Astrocyte (in vitro differentiated cells and primary cell): ENCODE measurements at regions not wholly inside any gene's neighbourhood (a gene's known extent, or its start where the extent isn't known, plus 50 kb on each side); places are given as distances from the start of the nearest gene placed in this dataset.

ENCODE experiments used
- DNase-seq: peaks from one replicate; pipeline ENCODE4 v3.0.0-alpha.2; 2010; ENCODE audit warnings: low read depth
- FAIRE-seq: peaks from 2 replicates; lab custom pipeline; 2011; peaks lifted over from hg19 to GRCh38; lab: Jason Lieb, UNC
- H2AFZ ChIP-seq: 2 replicates; pipeline ENCODE4 v1.6.0; 2012; ENCODE audit warnings: low read depth, low read length, inconsistent platforms
- H3K27ac ChIP-seq: 2 replicates; pipeline ENCODE4 v1.5.1; 2011; ENCODE audit warnings: low read depth, low read length, inconsistent platforms
- H3K27me3 ChIP-seq: 2 replicates; pipeline ENCODE4 v1.6.0; 2011; ENCODE audit warnings: low read length, inconsistent platforms; ENCODE audit not compliant: insufficient read depth
- H3K36me3 ChIP-seq: 2 replicates; pipeline ENCODE4 v1.5.1; 2011; ENCODE audit warnings: low read length, inconsistent platforms; ENCODE audit not compliant: insufficient read depth
- H3K4me1 ChIP-seq: 2 replicates; pipeline ENCODE4 v1.5.1; 2011; ENCODE audit warnings: low read length, inconsistent platforms; ENCODE audit not compliant: insufficient read depth
- H3K4me2 ChIP-seq: 2 replicates; pipeline ENCODE4 v1.6.0; 2012; ENCODE audit warnings: low read length, inconsistent platforms
- H3K4me3 ChIP-seq: 2 replicates; pipeline ENCODE4 v1.5.1; 2011; ENCODE audit warnings: low read depth, mild to moderate bottlenecking, low read length, inconsistent platforms; ENCODE audit not compliant: insufficient read depth
- H3K79me2 ChIP-seq: 2 replicates; pipeline ENCODE4 v1.6.0; 2012; ENCODE audit warnings: mild to moderate bottlenecking, low read length, inconsistent platforms; ENCODE audit not compliant: insufficient read depth
- H3K9ac ChIP-seq: 2 replicates; pipeline ENCODE4 v1.6.0; 2012; ENCODE audit warnings: mild to moderate bottlenecking, low read length, inconsistent platforms
- H3K9me3 ChIP-seq: 2 replicates; pipeline ENCODE4 v1.5.1; 2012; ENCODE audit warnings: low read depth, mild to moderate bottlenecking, low read length, inconsistent platforms; ENCODE audit not compliant: insufficient read depth
- H4K20me1 ChIP-seq: 2 replicates; pipeline ENCODE4 v1.6.0; 2012; ENCODE audit warnings: low read length, inconsistent platforms; ENCODE audit not compliant: insufficient read depth
- H3K27ac Mint-ChIP-seq: one replicate; pipeline ENCODE4 v1.8.0; 2021; ENCODE audit warnings: mild to moderate bottlenecking, mixed read lengths; ENCODE audit not compliant: unreplicated experiment
- H3K27me3 Mint-ChIP-seq: one replicate; pipeline ENCODE4 v1.8.0; 2021; ENCODE audit warnings: low read depth, mixed read lengths; ENCODE audit not compliant: unreplicated experiment
- H3K36me3 Mint-ChIP-seq: one replicate; pipeline ENCODE4 v1.8.0; 2021; ENCODE audit warnings: low read depth, mixed read lengths; ENCODE audit not compliant: unreplicated experiment
- H3K4me1 Mint-ChIP-seq: one replicate; pipeline ENCODE4 v1.8.0; 2021; ENCODE audit warnings: low read depth, mixed read lengths; ENCODE audit not compliant: unreplicated experiment
- H3K4me3 Mint-ChIP-seq: one replicate; pipeline ENCODE4 v1.8.0; 2021; ENCODE audit warnings: mild to moderate bottlenecking, moderate library complexity, mixed read lengths; ENCODE audit not compliant: unreplicated experiment
- H3K9me3 Mint-ChIP-seq: one replicate; pipeline ENCODE4 v1.8.0; 2021; ENCODE audit warnings: mild to moderate bottlenecking, mixed read lengths; ENCODE audit not compliant: unreplicated experiment
- CTCF ChIP-seq: IDR thresholded peaks from 2 replicates; pipeline ENCODE4 v1.5.1; 2011; ENCODE audit warnings: low read depth, mild to moderate bottlenecking, inconsistent platforms, low read length, moderate library complexity; ENCODE audit not compliant: insufficient read depth
- EZH2 ChIP-seq: IDR thresholded peaks from 2 replicates; pipeline ENCODE4 v1.6.1; 2012; ENCODE audit warnings: mild to moderate bottlenecking, low read length, inconsistent platforms; ENCODE audit not compliant: insufficient read depth
- microRNA-seq: library from miRNA; unstranded; fragments of <30 nt; microRNA quantifications from one replicate; pipeline ENCODE4 v1.2.0, GENCODE V29; 2020

DNA sequence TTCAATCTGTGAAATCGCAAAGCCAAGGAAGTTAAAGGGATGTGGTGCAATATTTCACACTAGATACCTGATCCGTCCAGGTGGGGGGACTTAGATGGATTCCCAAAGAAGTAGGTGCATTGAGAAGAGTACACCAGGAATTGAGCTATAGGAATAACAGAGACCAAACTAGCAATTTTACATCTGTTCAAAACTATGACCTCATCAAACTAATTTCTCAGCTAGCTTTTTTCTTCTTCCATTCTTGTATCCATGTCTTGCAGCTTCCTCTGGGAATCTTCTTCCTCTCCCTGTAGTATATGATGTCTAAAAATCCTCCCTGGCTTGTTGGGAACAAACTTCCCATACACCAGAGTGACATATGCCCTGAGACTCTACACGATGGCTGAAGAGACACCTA is 51.0 kb upstream of the PTPN13 start:
- no peak overlapping the region for H3K9ac ChIP-seq
- TF ChIP-seq EZH2: no peak

GRCh38 chr4:86543560-86544309 is 50.4 kb upstream of the PTPN13 start:
- TF ChIP-seq CTCF (no peak), EZH2 (no peak)
- Histone ChIP-seq H3K9me3 (no peaks in the 10 kb centered on the region), H3K4me2 (peak overlapping the region; percentile 49), H3K9ac (peak overlapping the region; percentile 17), H4K20me1 (no peaks in the 10 kb centered on the region), H3K4me1 (peaks cover 4% of the 10 kb centered on the region), H3K36me3 (no peaks in the 10 kb centered on the region), H3K79me2 (no peaks in the 10 kb centered on the region), H3K27me3 (no peaks in the 10 kb centered on the region), H3K4me3 (no peak overlapping the region), H3K27ac (no peak overlapping the region), H2AFZ (no peak overlapping the region)
- FAIRE-seq (peak; percentile 45), DNase-seq (peak; percentile 89)
- H3K4me1 Mint-ChIP-seq: peaks cover 31% of the 10 kb centered on the region
- H3K9me3 Mint-ChIP-seq: no peaks in the 10 kb centered on the region
- no peaks in the 10 kb centered on the region for H3K36me3 Mint-ChIP-seq
- H3K27me3 Mint-ChIP-seq: no peaks in the 10 kb centered on the region
- H3K27ac Mint-ChIP-seq: peak overlapping the region; percentile 83
- H3K4me3 Mint-ChIP-seq: no peak overlapping the region

More for the DNA sequence above, 51.0 kb upstream of the PTPN13 start:
- Mint-ChIP-seq H3K27ac (peak overlapping the region; percentile 83), H3K9me3 (no peaks in the 10 kb centered on the region), H3K4me3 (no peak overlapping the region), H3K4me1 (peaks cover 31% of the 10 kb centered on the region), H3K27me3 (no peaks in the 10 kb centered on the region), H3K36me3 (no peaks in the 10 kb centered on the region)
- Histone ChIP-seq H3K4me3 (no peak overlapping the region), H3K27me3 (no peaks in the 10 kb centered on the region), H3K27ac (no peak overlapping the region), H3K79me2 (no peaks in the 10 kb centered on the region), H3K4me2 (no peak overlapping the region), H2AFZ (no peak overlapping the region), H3K4me1 (peaks cover 4% of the 10 kb centered on the region), H3K9me3 (no peaks in the 10 kb centered on the region), H3K36me3 (no peaks in the 10 kb centered on the region), H4K20me1 (no peaks in the 10 kb centered on the region)
- FAIRE-seq (no peak), DNase-seq (no peak)

GRCh38 chr4:86544310-86544966 is 49.7 kb upstream of the PTPN13 start:
- Histone ChIP-seq H4K20me1 (no peaks in the 10 kb centered on the region), H3K9me3 (no peaks in the 10 kb centered on the region), H3K9ac (no peak overlapping the region), H3K27me3 (no peaks in the 10 kb centered on the region), H2AFZ (no peak overlapping the region), H3K4me1 (peaks cover 4% of the 10 kb centered on the region), H3K79me2 (no peaks in the 10 kb centered on the region), H3K4me2 (peak overlapping the region; percentile 49), H3K36me3 (no peaks in the 10 kb centered on the region), H3K27ac (no peak overlapping the region), H3K4me3 (no peak overlapping the region)
- peak; percentile 5 for FAIRE-seq
- peak overlapping the region; percentile 83 for H3K27ac Mint-ChIP-seq
- H3K4me3 Mint-ChIP-seq: no peak overlapping the region
- H3K9me3 Mint-ChIP-seq: no peaks in the 10 kb centered on the region
- TF ChIP-seq EZH2: no peak
- TF ChIP-seq CTCF: no peak
- peaks cover 32% of the 10 kb centered on the region for H3K4me1 Mint-ChIP-seq
- H3K27me3 Mint-ChIP-seq: no peaks in the 10 kb centered on the region
- no peak for DNase-seq
- H3K36me3 Mint-ChIP-seq: no peaks in the 10 kb centered on the region

Small RNA genes in the stretch of these regions (microRNA-seq; reads per million reads assigned to microRNA genes)
- 1.1 reads per million for gene MIR4452
